Gastroesophageal sphincter (tissue), 3 donors: ENCODE measurements at regions not wholly inside any gene's neighbourhood (a gene's known extent, or its start where the extent isn't known, plus 50 kb on each side); places are given as distances from the start of the nearest gene placed in this dataset.

Experiments used
- POLR2A ChIP-seq, 2 donors: fragments of 450-650 bp; IDR thresholded peaks; one replicate each; pipeline ENCODE4 v1.6.1; 2017; ENCODE audit warnings: antibody characterized with exemption in 2 of 2, mild to moderate bottlenecking in 2 of 2, moderate library complexity in 1 of 2
- POLR2AphosphoS5 ChIP-seq: sonication (generic); formaldehyde crosslinking; IDR thresholded peaks from one replicate; pipeline ENCODE4 v1.6.1; 2017; ENCODE audit warnings: antibody characterized with exemption
- TF ChIP-seq, protein P1 (sequence below), 4 experiments: fragments of 200-600 bp in 2 of 4; fragments of 450-650 bp in 2 of 4; sonication (generic) in 1 of 4; IDR thresholded peaks; one replicate each; pipeline ENCODE4 v1.5.1; 2017 to 2019; ENCODE audit warnings: antibody characterized with exemption in 4 of 4, mild to moderate bottlenecking in 2 of 4, moderate library complexity in 2 of 4

DNA sequence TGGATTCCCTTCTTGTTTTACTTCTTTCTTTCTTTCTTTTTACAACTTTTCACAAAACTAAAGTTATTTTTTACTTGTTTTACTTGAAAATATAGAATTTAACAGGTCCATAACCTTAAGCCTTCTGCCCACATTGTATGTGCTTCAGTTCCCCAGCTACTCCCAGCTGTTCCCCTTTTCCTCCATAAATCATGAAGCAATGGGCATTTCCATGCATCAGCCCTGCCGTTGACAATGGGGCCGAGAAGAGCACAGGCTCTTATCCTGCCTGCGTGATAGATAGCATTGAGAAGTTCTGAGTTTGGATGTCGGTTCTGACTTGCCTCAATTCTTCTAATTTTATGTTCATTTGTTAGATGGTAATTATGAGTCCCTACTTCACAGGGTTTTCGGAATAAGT, 583.8 kb downstream of the CDH26 start:
- no peak for TF ChIP-seq POLR2AphosphoS5
- TF ChIP-seq, protein P1, sequence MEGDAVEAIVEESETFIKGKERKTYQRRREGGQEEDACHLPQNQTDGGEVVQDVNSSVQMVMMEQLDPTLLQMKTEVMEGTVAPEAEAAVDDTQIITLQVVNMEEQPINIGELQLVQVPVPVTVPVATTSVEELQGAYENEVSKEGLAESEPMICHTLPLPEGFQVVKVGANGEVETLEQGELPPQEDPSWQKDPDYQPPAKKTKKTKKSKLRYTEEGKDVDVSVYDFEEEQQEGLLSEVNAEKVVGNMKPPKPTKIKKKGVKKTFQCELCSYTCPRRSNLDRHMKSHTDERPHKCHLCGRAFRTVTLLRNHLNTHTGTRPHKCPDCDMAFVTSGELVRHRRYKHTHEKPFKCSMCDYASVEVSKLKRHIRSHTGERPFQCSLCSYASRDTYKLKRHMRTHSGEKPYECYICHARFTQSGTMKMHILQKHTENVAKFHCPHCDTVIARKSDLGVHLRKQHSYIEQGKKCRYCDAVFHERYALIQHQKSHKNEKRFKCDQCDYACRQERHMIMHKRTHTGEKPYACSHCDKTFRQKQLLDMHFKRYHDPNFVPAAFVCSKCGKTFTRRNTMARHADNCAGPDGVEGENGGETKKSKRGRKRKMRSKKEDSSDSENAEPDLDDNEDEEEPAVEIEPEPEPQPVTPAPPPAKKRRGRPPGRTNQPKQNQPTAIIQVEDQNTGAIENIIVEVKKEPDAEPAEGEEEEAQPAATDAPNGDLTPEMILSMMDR (IDR thresholded peaks at IDR 0.05), result no peak
- no peak for TF ChIP-seq POLR2A (IDR thresholded peaks at IDR 0.05)
